Gastrocnemius medialis (tissue), 4 donors: ENCODE measurements at regions not wholly inside any gene's neighbourhood (a gene's known extent, or its start where the extent isn't known, plus 50 kb on each side); places are given as distances from the start of the nearest gene placed in this dataset.

Experiments
- ATAC-seq, 2 donors: fragments of 150-250 bp; one replicate each; pipeline ENCODE4 v1.9.1; 2016
- DNase-seq, 2 donors: peaks; one replicate each; pipeline ENCODE4 v3.0.0-alpha.2; 2019
- H3K27ac ChIP-seq, 4 donors: fragments of 200-600 bp; sonication (generic); 1 replicate in 1 of 4; 2 replicates in 3 of 4; pipeline ENCODE4 v1.5.1; 2016 to 2018; ENCODE audit warnings: mild to moderate bottlenecking in 2 of 4, moderate library complexity in 1 of 4
- H3K27me3 ChIP-seq, 3 donors: fragments of 200-600 bp; sonication (generic) in 2 of 3; 1 replicate in 1 of 3; 2 replicates in 2 of 3; pipeline versions ENCODE4 v1.5.1 to v1.6.0; 2016 to 2019; ENCODE audit warnings: mild to moderate bottlenecking in 1 of 3, moderate library complexity in 1 of 3
- H3K36me3 ChIP-seq, 2 donors: fragments of 200-600 bp; sonication (generic) in 1 of 2; one replicate each; pipeline ENCODE4 v1.5.1; 2017 to 2018
- H3K4me1 ChIP-seq, 2 donors: fragments of 200-600 bp; sonication (generic) in 1 of 2; one replicate each; pipeline ENCODE4 v1.5.1; 2016 to 2017; ENCODE audit warnings: mild to moderate bottlenecking in 2 of 2
- H3K4me3 ChIP-seq, 4 donors: fragments of 200-600 bp; sonication (generic) in 3 of 4; 1 replicate in 1 of 4; 2 replicates in 3 of 4; pipeline ENCODE4 v1.5.1; 2016 to 2019; ENCODE audit warnings: mild to moderate bottlenecking in 2 of 4
- H3K9me3 ChIP-seq, 3 donors: fragments of 200-600 bp; sonication (generic) in 2 of 3; 1 replicate in 1 of 3; 2 replicates in 2 of 3; pipeline ENCODE4 v1.5.1; 2016 to 2019
- POLR2A ChIP-seq, 2 donors: fragments of 450-650 bp; IDR thresholded peaks; one replicate each; pipeline ENCODE4 v1.6.1; 2017; ENCODE audit warnings: antibody characterized with exemption in 2 of 2, mild to moderate bottlenecking in 2 of 2, moderate library complexity in 2 of 2
- in situ Hi-C, 4 donors: fragments of 200-750 bp; cut with MboI; loops; one replicate each; pipeline versions ENCODE4 v1.15.0 to v1.8.0; 2017; ENCODE audit warnings: low sequenced_read_pairs in 4 of 4
- intact Hi-C: fragments of 100-400 bp; cut with DNase I; formaldehyde crosslinking; loops from one replicate; pipeline ENCODE4 v1.15.1; 2023; ENCODE audit warnings: low total_unique reads
- TF ChIP-seq, protein P1 (sequence below), 5 experiments: fragments of 450-650 bp in 3 of 5; fragments of 200-600 bp in 2 of 5; sonication (generic) in 2 of 5; IDR thresholded peaks in 4 of 5; conservative IDR thresholded peaks in 1 of 5; 1 replicate in 4 of 5; 2 replicates in 1 of 5; pipeline ENCODE4 v1.5.1; 2016 to 2019; ENCODE audit warnings: antibody characterized with exemption in 5 of 5, mild to moderate bottlenecking in 3 of 5, moderate library complexity in 3 of 5

DNA sequence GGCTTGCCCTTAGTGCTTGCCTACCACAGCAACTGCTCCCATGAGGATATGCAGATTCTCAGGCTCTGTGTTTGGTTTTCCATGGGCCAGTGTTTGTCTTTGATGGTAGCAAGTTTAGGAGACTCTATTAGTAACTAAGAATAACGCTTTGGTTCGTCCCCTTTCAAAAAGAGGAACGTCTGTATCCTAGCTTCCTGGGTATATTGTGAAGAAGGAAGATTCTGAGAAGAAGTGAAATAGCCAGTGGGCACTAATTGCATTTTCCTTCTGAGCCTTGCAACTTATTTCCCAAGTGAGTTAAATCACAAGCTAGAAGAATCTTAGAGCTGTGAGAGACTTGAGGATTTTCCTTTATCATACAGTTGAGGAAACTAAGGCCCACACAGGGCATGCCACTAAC is 376.8 kb downstream of the PIK3R1 start:
- Histone ChIP-seq H3K36me3 (no peaks in the 10 kb centered on the region), H3K27ac (no peak overlapping the region), H3K9me3 (no peaks in the 10 kb centered on the region), H3K27me3 (no peaks in the 10 kb centered on the region), H3K4me3 (no peak overlapping the region), H3K4me1 (no peaks in the 10 kb centered on the region)
- ATAC-seq (no peak), DNase-seq (no peak)
- no peak for TF ChIP-seq POLR2A (IDR thresholded peaks at IDR 0.05)
- TF ChIP-seq, protein P1, sequence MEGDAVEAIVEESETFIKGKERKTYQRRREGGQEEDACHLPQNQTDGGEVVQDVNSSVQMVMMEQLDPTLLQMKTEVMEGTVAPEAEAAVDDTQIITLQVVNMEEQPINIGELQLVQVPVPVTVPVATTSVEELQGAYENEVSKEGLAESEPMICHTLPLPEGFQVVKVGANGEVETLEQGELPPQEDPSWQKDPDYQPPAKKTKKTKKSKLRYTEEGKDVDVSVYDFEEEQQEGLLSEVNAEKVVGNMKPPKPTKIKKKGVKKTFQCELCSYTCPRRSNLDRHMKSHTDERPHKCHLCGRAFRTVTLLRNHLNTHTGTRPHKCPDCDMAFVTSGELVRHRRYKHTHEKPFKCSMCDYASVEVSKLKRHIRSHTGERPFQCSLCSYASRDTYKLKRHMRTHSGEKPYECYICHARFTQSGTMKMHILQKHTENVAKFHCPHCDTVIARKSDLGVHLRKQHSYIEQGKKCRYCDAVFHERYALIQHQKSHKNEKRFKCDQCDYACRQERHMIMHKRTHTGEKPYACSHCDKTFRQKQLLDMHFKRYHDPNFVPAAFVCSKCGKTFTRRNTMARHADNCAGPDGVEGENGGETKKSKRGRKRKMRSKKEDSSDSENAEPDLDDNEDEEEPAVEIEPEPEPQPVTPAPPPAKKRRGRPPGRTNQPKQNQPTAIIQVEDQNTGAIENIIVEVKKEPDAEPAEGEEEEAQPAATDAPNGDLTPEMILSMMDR (IDR thresholded peaks at IDR 0.05 in 4 of 5, conservative IDR thresholded peaks at IDR 0.05 in 1 of 5), result no peak
- in situ Hi-C loops (no loop called here), intact Hi-C loops (no loop called here)

DNA sequence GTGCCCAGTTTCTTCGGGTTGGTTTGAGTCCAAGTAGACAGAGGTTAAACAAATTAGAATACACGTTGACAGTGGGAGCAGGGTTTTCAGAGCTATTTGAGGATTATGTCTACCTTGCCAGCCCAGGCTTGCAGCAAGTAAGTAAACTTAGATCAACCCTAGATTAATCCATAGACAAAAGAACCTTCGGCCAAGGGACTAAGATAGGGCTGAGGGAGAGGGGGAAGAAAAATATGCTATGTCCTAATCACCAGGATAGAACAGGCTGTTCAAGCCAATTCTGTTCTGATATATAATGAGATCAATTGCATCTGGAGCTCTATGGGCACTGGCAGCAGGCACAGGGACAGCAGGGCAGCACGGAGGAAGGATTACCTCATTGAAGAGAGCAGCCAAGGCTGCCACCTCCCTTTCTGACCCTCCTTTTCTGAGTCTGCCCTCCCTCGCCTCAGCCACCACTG is 377.7 kb downstream of the PIK3R1 start:
- in situ Hi-C loops, result no loop called here
- no peak for ATAC-seq
- Histone ChIP-seq H3K4me1 (no peaks in the 10 kb centered on the region), H3K27me3 (no peaks in the 10 kb centered on the region), H3K36me3 (no peaks in the 10 kb centered on the region), H3K4me3 (no peak overlapping the region), H3K9me3 (no peaks in the 10 kb centered on the region), H3K27ac (no peak overlapping the region)
- DNase-seq, result no peak
- intact Hi-C loops, result no loop called here
- TF ChIP-seq, protein P1 (IDR thresholded peaks at IDR 0.05 in 4 of 5, conservative IDR thresholded peaks at IDR 0.05 in 1 of 5), result no peak
- TF ChIP-seq POLR2A (IDR thresholded peaks at IDR 0.05), result no peak

DNA sequence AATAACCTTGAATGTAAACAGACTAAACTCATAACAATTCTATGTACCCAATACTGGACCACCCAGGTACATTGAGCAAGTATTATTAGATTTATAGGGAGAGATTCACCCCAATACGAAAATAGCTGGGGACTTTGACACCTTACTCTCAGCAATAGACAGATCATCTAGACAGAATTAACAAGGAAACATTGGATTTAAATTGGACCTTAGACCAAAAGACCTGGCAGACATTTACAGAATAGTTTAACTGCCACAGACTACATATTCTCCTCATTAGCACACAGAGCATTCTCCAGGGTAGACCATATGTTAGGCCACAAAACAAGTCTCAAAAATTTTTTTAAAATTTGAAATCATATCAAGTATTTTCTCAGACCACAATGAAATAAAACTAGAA is 397.4 kb downstream of the PIK3R1 start:
- H3K9me3 ChIP-seq, result peaks cover 0 to 6% (median 3%) of the 10 kb centered on the region in 3 donors
- intact Hi-C loops, result no loop called here

DNA sequence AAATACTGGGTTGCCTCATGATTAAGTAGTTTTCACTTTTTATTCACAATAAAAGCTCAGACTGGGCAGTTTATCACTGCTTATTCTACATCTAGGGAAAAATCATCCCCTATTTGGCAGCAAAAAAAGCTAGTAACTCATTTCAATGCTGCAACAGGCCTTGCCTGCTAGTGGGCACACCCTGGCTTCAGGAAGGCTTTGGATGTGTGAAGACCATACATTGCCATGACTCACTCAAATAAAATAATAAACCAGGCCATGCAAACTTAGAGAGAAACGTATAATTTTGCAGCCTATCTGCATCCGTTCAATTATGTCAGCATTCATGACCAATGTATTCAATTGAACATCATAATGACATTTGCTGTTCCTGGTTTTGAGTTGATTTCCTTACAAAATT is 402.9 kb downstream of the PIK3R1 start:
- TF ChIP-seq, protein P1 (IDR thresholded peaks at IDR 0.05 in 4 of 5, conservative IDR thresholded peaks at IDR 0.05 in 1 of 5), result no peak
- no peak for TF ChIP-seq POLR2A (IDR thresholded peaks at IDR 0.05)
- Histone ChIP-seq H3K36me3 (no peaks in the 10 kb centered on the region), H3K27me3 (no peaks in the 10 kb centered on the region), H3K9me3 (no peaks in the 10 kb centered on the region), H3K4me1 (no peaks in the 10 kb centered on the region), H3K27ac (no peak overlapping the region), H3K4me3 (no peak overlapping the region)
- intact Hi-C loops (no loop called here), in situ Hi-C loops (no loop called here)
- DNase-seq, result no peak
- ATAC-seq, result no peak

More for the DNA sequence above, 397.4 kb downstream of the PIK3R1 start:
- no peak for ATAC-seq
- Histone ChIP-seq H3K36me3 (no peaks in the 10 kb centered on the region), H3K27ac (no peak overlapping the region), H3K4me1 (no peaks in the 10 kb centered on the region), H3K4me3 (no peak overlapping the region), H3K27me3 (no peaks in the 10 kb centered on the region)
- in situ Hi-C loops, result no loop called here
- DNase-seq, result no peak
- no peak for TF ChIP-seq POLR2A (IDR thresholded peaks at IDR 0.05)
- TF ChIP-seq, protein P1 (IDR thresholded peaks at IDR 0.05 in 4 of 5, conservative IDR thresholded peaks at IDR 0.05 in 1 of 5), result no peak

DNA sequence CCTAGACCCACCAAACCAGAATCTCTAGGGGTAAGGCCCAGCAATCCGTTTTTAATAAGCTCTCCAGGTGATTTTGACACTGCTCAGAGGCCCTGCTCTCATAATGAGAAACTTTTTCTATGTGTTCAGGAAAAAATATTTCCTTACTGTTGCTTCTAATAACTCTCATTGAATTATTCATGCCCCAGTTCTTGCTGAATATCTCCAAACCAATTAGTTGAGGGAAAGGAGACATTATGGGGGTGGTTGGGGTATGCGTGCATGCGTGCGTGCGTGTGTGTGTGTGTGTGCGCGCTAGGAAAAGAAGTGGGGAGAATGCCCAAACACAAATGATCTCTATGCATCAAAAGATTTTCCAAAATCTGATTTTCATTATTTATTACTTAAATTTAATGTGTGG is 411.4 kb downstream of the PIK3R1 start:
- Histone ChIP-seq H3K4me1 (no peaks in the 10 kb centered on the region), H3K9me3 (no peaks in the 10 kb centered on the region), H3K27me3 (no peaks in the 10 kb centered on the region), H3K36me3 (no peaks in the 10 kb centered on the region), H3K4me3 (no peak overlapping the region), H3K27ac (no peak overlapping the region)
- TF ChIP-seq, protein P1 (IDR thresholded peaks at IDR 0.05 in 4 of 5, conservative IDR thresholded peaks at IDR 0.05 in 1 of 5), result no peak
- no peak for TF ChIP-seq POLR2A (IDR thresholded peaks at IDR 0.05)
- no peak for ATAC-seq
- in situ Hi-C loops (no loop called here), intact Hi-C loops (no loop called here)
- no peak for DNase-seq
